ENCODE measurements at regions not wholly inside any gene's neighbourhood (a gene's known extent, or its start where the extent isn't known, plus 50 kb on each side); places are given as distances from the start of the nearest gene placed in this dataset.

DNA sequence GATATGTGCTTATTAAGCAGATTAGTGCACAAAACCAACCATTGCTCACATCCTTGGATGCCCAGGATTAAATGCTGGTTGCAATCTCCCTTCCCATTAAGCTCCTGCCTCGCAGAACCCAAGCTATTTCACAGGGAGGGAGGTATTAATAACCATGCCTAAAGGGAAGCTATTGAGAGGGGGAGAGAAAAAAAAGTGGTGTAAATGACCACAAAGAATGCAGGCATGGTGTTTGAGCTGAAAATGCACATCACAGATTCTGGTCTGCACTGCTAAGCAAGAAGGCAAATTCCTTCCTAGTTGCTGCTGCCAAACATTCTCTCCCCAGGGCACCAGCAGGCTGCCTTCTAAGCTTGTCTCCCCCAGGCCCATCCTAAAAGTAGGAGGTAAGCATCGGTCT lies 92.0 kb upstream of the ISX start:
- intact Hi-C loops (cut with micrococcal nuclease) (no loop called here), dilution Hi-C loops (cut with MboI; ENCODE audit: extremely low pct_ligation_motif_present, low sequenced_read_pairs) (no loop called here)
- ChIA-PET CTCF (no interaction called here), POLR2A (no interaction called here)
- no peak for TF ChIP-seq MYC (IDR thresholded peaks at IDR 0.05; ENCODE audit: low read depth, low read length)
- TF ChIP-seq FOS (IDR thresholded peaks at IDR 0.05; ENCODE audit: borderline replicate concordance, insufficient read depth, low read length) = no peak
- TF ChIP-seq JUN (IDR thresholded peaks at IDR 0.05; ENCODE audit: borderline replicate concordance, insufficient read depth, insufficient read length, low read depth) = no peak
- TF ChIP-seq, protein P1, sequence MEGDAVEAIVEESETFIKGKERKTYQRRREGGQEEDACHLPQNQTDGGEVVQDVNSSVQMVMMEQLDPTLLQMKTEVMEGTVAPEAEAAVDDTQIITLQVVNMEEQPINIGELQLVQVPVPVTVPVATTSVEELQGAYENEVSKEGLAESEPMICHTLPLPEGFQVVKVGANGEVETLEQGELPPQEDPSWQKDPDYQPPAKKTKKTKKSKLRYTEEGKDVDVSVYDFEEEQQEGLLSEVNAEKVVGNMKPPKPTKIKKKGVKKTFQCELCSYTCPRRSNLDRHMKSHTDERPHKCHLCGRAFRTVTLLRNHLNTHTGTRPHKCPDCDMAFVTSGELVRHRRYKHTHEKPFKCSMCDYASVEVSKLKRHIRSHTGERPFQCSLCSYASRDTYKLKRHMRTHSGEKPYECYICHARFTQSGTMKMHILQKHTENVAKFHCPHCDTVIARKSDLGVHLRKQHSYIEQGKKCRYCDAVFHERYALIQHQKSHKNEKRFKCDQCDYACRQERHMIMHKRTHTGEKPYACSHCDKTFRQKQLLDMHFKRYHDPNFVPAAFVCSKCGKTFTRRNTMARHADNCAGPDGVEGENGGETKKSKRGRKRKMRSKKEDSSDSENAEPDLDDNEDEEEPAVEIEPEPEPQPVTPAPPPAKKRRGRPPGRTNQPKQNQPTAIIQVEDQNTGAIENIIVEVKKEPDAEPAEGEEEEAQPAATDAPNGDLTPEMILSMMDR (IDR thresholded peaks at IDR 0.05; ENCODE audit: extremely low read depth in 1 of 2, insufficient read depth in 1 of 2, low read depth in 1 of 2, low read length in 2 of 2) = no peak
- no peak for TF ChIP-seq GATA2 (IDR thresholded peaks at IDR 0.05; ENCODE audit: insufficient read depth, insufficient read length, low read depth, low read length)
- TF ChIP-seq, protein P2, sequence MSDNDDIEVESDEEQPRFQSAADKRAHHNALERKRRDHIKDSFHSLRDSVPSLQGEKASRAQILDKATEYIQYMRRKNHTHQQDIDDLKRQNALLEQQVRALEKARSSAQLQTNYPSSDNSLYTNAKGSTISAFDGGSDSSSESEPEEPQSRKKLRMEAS (IDR thresholded peaks at IDR 0.05; ENCODE audit: insufficient read depth, insufficient read length) = no peak
- TF ChIP-seq POLR2A (IDR thresholded peaks at IDR 0.05; ENCODE audit: low read depth, low read length) = no peak
- TF ChIP-seq POLR2AphosphoS5 (IDR thresholded peaks at IDR 0.05; ENCODE audit: insufficient read depth, low read depth, low read length) = no peak
- no peak for TF ChIP-seq EZH2 (IDR thresholded peaks at IDR 0.05; ENCODE audit: borderline replicate concordance, low read depth, low read length, severe bottlenecking)
- no peaks in the 10 kb centered on the region for H3K79me2 ChIP-seq (ENCODE audit: control insufficient read depth, insufficient read depth, low read length)
- no peak overlapping the region for H3K9ac ChIP-seq (replicated peaks; ENCODE audit: extremely low read depth, insufficient read depth, low read length)
- H3K9me1 ChIP-seq (replicated peaks; ENCODE audit: control insufficient read depth, extremely low read depth, insufficient read depth, low read length) = no peaks in the 10 kb centered on the region
- BruUV-seq (replicated peaks) = no TSS peak
- H4K20me1 ChIP-seq (replicated peaks; ENCODE audit: control insufficient read depth, extremely low read depth, insufficient read depth, low read length) = no peaks in the 10 kb centered on the region
- no peaks in the 10 kb centered on the region for H3K9me3 ChIP-seq (replicated peaks; ENCODE audit: control insufficient read depth, insufficient read depth, low read length)
- DNase-seq (ENCODE audit: low read depth, low spot score) (no peak), FAIRE-seq (no peak)
- H2AFZ ChIP-seq (ENCODE audit: low read depth, low read length) = no peak overlapping the region
- H3K36me3 ChIP-seq (ENCODE audit: control insufficient read depth in 2 of 2, extremely low read depth in 1 of 2, insufficient read depth in 2 of 2, low read length in 2 of 2) = no peaks in the 10 kb centered on the region
- H3K27ac ChIP-seq (ENCODE audit: insufficient read depth, low read depth, low read length) = no peak overlapping the region
- no peak overlapping the region for H3K4me2 ChIP-seq (ENCODE audit: insufficient read depth, low read length)
- H3K27me3 ChIP-seq (ENCODE audit: control insufficient read depth in 2 of 2, insufficient read depth in 2 of 2, low read length in 2 of 2) = no peaks in the 10 kb centered on the region
- H3K4me1 ChIP-seq (ENCODE audit: control insufficient read depth, extremely low read depth, insufficient read depth, low read length) = no peaks in the 10 kb centered on the region
- H3K4me3 ChIP-seq (replicated peaks in 1 of 3; ENCODE audit: insufficient read depth in 1 of 3, low read depth in 1 of 3, low read length in 3 of 3) = no peak overlapping the region

Data from endothelial cell of umbilical vein (primary cell).